GM23248 (cell line): ENCODE measurements at regions not wholly inside any gene's neighbourhood (a gene's known extent, or its start where the extent isn't known, plus 50 kb on each side); places are given as distances from the start of the nearest gene placed in this dataset.

Experiments used
- DNase-seq: peaks from one replicate; pipeline ENCODE4 v3.0.0-alpha.2; 2015
- H2AFZ ChIP-seq: fragments of 200-600 bp; sonication (generic); 2 replicates; pipeline ENCODE4 v1.6.1; 2016; ENCODE audit warnings: antibody characterized with exemption
- H3F3A ChIP-seq: fragments of 200-600 bp; sonication (generic); 2 replicates; pipeline ENCODE4 v1.6.1; 2016; ENCODE audit warnings: mild to moderate bottlenecking, antibody characterized with exemption, mixed run types; ENCODE audit not compliant: insufficient read depth
- H3K27ac ChIP-seq: fragments of 200-600 bp; sonication (generic); 2 replicates; pipeline ENCODE4 v1.5.1; 2016; ENCODE audit warnings: mild to moderate bottlenecking
- H3K27me3 ChIP-seq: fragments of 200-600 bp; sonication (generic); replicated peaks from 2 replicates; pipeline ENCODE4 v1.6.1; 2016; ENCODE audit warnings: mild to moderate bottlenecking; ENCODE audit not compliant: insufficient read depth
- H3K36me3 ChIP-seq: fragments of 200-600 bp; sonication (generic); 2 replicates; pipeline ENCODE4 v1.6.1; 2016; ENCODE audit warnings: low read depth, mild to moderate bottlenecking
- H3K4me1 ChIP-seq: fragments of 200-600 bp; sonication (generic); 2 replicates; pipeline ENCODE4 v1.6.1; 2016; ENCODE audit warnings: mild to moderate bottlenecking; ENCODE audit not compliant: insufficient read depth
- H3K4me2 ChIP-seq: fragments of 200-600 bp; sonication (generic); one replicate; pipeline ENCODE4 v1.6.1; 2016; ENCODE audit warnings: mild to moderate bottlenecking; ENCODE audit not compliant: unreplicated experiment
- H3K4me3 ChIP-seq: fragments of 200-600 bp; sonication (generic); 2 replicates; pipeline ENCODE4 v1.5.1; 2016; ENCODE audit warnings: mild to moderate bottlenecking
- H3K79me2 ChIP-seq: fragments of 200-600 bp; sonication (generic); 2 replicates; pipeline ENCODE4 v1.6.1; 2016; ENCODE audit warnings: mild to moderate bottlenecking; ENCODE audit not compliant: insufficient read depth
- H3K9ac ChIP-seq: fragments of 200-600 bp; sonication (generic); 2 replicates; pipeline ENCODE4 v1.6.1; 2016; ENCODE audit warnings: mild to moderate bottlenecking
- H3K9me2 ChIP-seq: fragments of 200-600 bp; sonication (generic); 2 replicates; pipeline ENCODE4 v1.6.1; 2016; ENCODE audit warnings: mixed run types, mild to moderate bottlenecking, moderate library complexity; ENCODE audit not compliant: insufficient read depth
- H3K9me3 ChIP-seq: fragments of 200-600 bp; sonication (generic); one replicate; pipeline ENCODE4 v1.6.1; 2017; ENCODE audit warnings: low read depth
- H4K20me1 ChIP-seq: fragments of 200-600 bp; sonication (generic); 2 replicates; pipeline ENCODE4 v1.6.0; 2016; ENCODE audit not compliant: insufficient read depth
- EZH2 ChIP-seq: fragments of 200-600 bp; sonication (generic); IDR thresholded peaks from 2 replicates; pipeline ENCODE4 v1.6.1; 2018; ENCODE audit warnings: antibody characterized with exemption, mild to moderate bottlenecking; ENCODE audit not compliant: insufficient read depth, poor library complexity, severe bottlenecking
- EZH2phosphoT487 ChIP-seq: fragments of 200-600 bp; sonication (generic); IDR thresholded peaks from 2 replicates; pipeline ENCODE4 v1.6.1; 2018; ENCODE audit warnings: antibody characterized with exemption, moderate library complexity, mild to moderate bottlenecking, low read depth; ENCODE audit not compliant: insufficient read depth
- WGBS, 2 experiments: methylation state at CpG; one replicate each; pipeline ENCODE4 v1.1.6; 2015 to 2017; ENCODE audit warnings: low lambda C conversion rate in 2 of 2, low coverage in 1 of 2; ENCODE audit errors: missing lambda C conversion rate in 2 of 2; 5-methylcytosine and 5-hydroxymethylcytosine counted together
- in situ Hi-C: fragments of 300-500 bp; cut with MboI; formaldehyde crosslinking; loops from 2 replicates; pipeline ENCODE4 v1.15.0; 2020

- Histone ChIP-seq H3K36me3 (no peaks in the 10 kb centered on the region), H3K27ac (no peak overlapping the region), H2AFZ (no peak overlapping the region), H3K4me1 (no peaks in the 10 kb centered on the region), H3K27me3 (no peaks in the 10 kb centered on the region), H3K9me2 (no peaks in the 10 kb centered on the region), H3K4me3 (no peak overlapping the region), H3K4me2 (no peak overlapping the region), H3K9me3 (no peaks in the 10 kb centered on the region), H3K9ac (no peak overlapping the region), H3K79me2 (no peaks in the 10 kb centered on the region), H4K20me1 (no peaks in the 10 kb centered on the region), H3F3A (no peaks in the 10 kb centered on the region)
- in situ Hi-C loops: no loop called here
- peak; percentile 2 for DNase-seq
- WGBS, 2 experiments: 18 to 25% methylated on average over 3 of the region's 3 CpGs
- no peak for TF ChIP-seq EZH2
- TF ChIP-seq EZH2phosphoT487: no peak
These were observed 318.1 kb upstream of the PDE3A start for GRCh38 chr12:20050221-20050620.

GRCh38 chr12:20053782-20054181, 314.6 kb upstream of the PDE3A start:
- Histone ChIP-seq H3K4me2 (no peak overlapping the region), H3K9ac (no peak overlapping the region), H3K4me1 (no peaks in the 10 kb centered on the region), H2AFZ (no peak overlapping the region), H3K4me3 (no peak overlapping the region), H3K36me3 (no peaks in the 10 kb centered on the region), H3F3A (no peaks in the 10 kb centered on the region), H4K20me1 (no peaks in the 10 kb centered on the region), H3K27ac (no peak overlapping the region), H3K27me3 (no peaks in the 10 kb centered on the region), H3K79me2 (no peaks in the 10 kb centered on the region), H3K9me2 (no peaks in the 10 kb centered on the region), H3K9me3 (no peaks in the 10 kb centered on the region)
- in situ Hi-C loops: no loop called here
- no peak for DNase-seq
- TF ChIP-seq EZH2: no peak
- TF ChIP-seq EZH2phosphoT487: no peak
- WGBS, 2 experiments: 75 to 93% methylated on average over 1 of the region's 1 CpG

- Histone ChIP-seq H3K27me3 (no peaks in the 10 kb centered on the region), H3K36me3 (no peaks in the 10 kb centered on the region), H3K4me1 (no peaks in the 10 kb centered on the region), H3K79me2 (no peaks in the 10 kb centered on the region), H3K4me3 (no peak overlapping the region), H3K27ac (no peak overlapping the region), H4K20me1 (no peaks in the 10 kb centered on the region), H3K9me3 (no peaks in the 10 kb centered on the region), H2AFZ (no peak overlapping the region), H3K9me2 (no peaks in the 10 kb centered on the region), H3K4me2 (no peak overlapping the region), H3F3A (no peaks in the 10 kb centered on the region), H3K9ac (no peak overlapping the region)
- in situ Hi-C loops: no loop called here
- no peak for DNase-seq
- WGBS, 2 experiments: 7 to 12% methylated on average over 3 of the region's 3 CpGs
- no peak for TF ChIP-seq EZH2phosphoT487
- no peak for TF ChIP-seq EZH2
These were observed 312.5 kb upstream of the PDE3A start for GRCh38 chr12:20055856-20056255.

GRCh38 chr12:20057398-20057797, 310.9 kb upstream of the PDE3A start:
- Histone ChIP-seq H3K9me3 (no peaks in the 10 kb centered on the region), H3F3A (no peaks in the 10 kb centered on the region), H3K4me1 (no peaks in the 10 kb centered on the region), H4K20me1 (no peaks in the 10 kb centered on the region), H3K79me2 (no peaks in the 10 kb centered on the region), H3K27me3 (no peaks in the 10 kb centered on the region), H3K36me3 (no peaks in the 10 kb centered on the region), H3K27ac (no peak overlapping the region), H3K9me2 (no peaks in the 10 kb centered on the region), H3K9ac (no peak overlapping the region), H3K4me3 (no peak overlapping the region), H3K4me2 (no peak overlapping the region), H2AFZ (no peak overlapping the region)
- in situ Hi-C loops: no loop called here
- WGBS, 2 experiments: 35 to 46% methylated on average over 3 to 5 of the region's 5 CpGs
- TF ChIP-seq EZH2phosphoT487 (no peak), EZH2 (no peak)
- no peak for DNase-seq

GRCh38 chr12:20063116-20063515, 305.2 kb upstream of the PDE3A start:
- H3F3A ChIP-seq: no peaks in the 10 kb centered on the region

More at GRCh38 chr12:20063116-20063515, 305.2 kb upstream of the PDE3A start:
- H3K9ac ChIP-seq: no peak overlapping the region
- WGBS, 2 experiments: 44 to 50% methylated on average over 6 of the region's 6 CpGs
- no peak for TF ChIP-seq EZH2phosphoT487
- no peak for TF ChIP-seq EZH2
- H4K20me1 ChIP-seq: no peaks in the 10 kb centered on the region
- H3K79me2 ChIP-seq: no peaks in the 10 kb centered on the region
- no peaks in the 10 kb centered on the region for H3K9me2 ChIP-seq
- no peak overlapping the region for H3K4me3 ChIP-seq
- no peaks in the 10 kb centered on the region for H3K4me1 ChIP-seq
- DNase-seq: peak; percentile 50
- no peak overlapping the region for H3K27ac ChIP-seq
- H3K36me3 ChIP-seq: no peaks in the 10 kb centered on the region
- no peak overlapping the region for H3K4me2 ChIP-seq
- H2AFZ ChIP-seq: no peak overlapping the region
- no peaks in the 10 kb centered on the region for H3K27me3 ChIP-seq
- no peaks in the 10 kb centered on the region for H3K9me3 ChIP-seq
- in situ Hi-C loops: no loop called here
